ENCODE measurements at regions not wholly inside any gene's neighbourhood (a gene's known extent, or its start where the extent isn't known, plus 50 kb on each side); places are given as distances from the start of the nearest gene placed in this dataset.

- no peak for DNase-seq (ENCODE audit: low spot score in 2 of 2)
- intact Hi-C loops (cut with DNase I; ENCODE audit: low total_unique reads), result no loop called here
- no peak for TF ChIP-seq CTCF (IDR thresholded peaks at IDR 0.05)
- no peak overlapping the region for H3K4me3 ChIP-seq (ENCODE audit: low read depth, poor library complexity, severe bottlenecking)
- WGBS, 2 donors, result 73 to 76% methylated on average over 9 of the region's 9 CpGs
Observed at GRCh38 chr11:19306179-19306944, 65.6 kb upstream of the E2F8 start.

- 95 to 97% methylated on average over 1 of the region's 1 CpG for WGBS, 2 donors
- intact Hi-C loops (cut with DNase I; ENCODE audit: low total_unique reads), result no loop called here
- no peak for DNase-seq (ENCODE audit: low spot score in 2 of 2)
- no peak overlapping the region for H3K4me3 ChIP-seq (ENCODE audit: low read depth, poor library complexity, severe bottlenecking)
- TF ChIP-seq CTCF (IDR thresholded peaks at IDR 0.05) (no peak), POLR2A (IDR thresholded peaks at IDR 0.05) (no peak)
Observed at GRCh38 chr11:19301361-19301760, 60.6 kb upstream of the E2F8 start.

GRCh38 chr11:19294444-19294843 is 53.7 kb upstream of the E2F8 start:
- intact Hi-C loops (cut with DNase I; ENCODE audit: low total_unique reads), result no loop called here
- H3K4me3 ChIP-seq (ENCODE audit: low read depth, poor library complexity, severe bottlenecking), result no peak overlapping the region
- TF ChIP-seq POLR2A (IDR thresholded peaks at IDR 0.05) (no peak), CTCF (IDR thresholded peaks at IDR 0.05) (no peak)
- WGBS, 2 donors, result 80 to 83% methylated on average over 4 of the region's 4 CpGs
- no peak for DNase-seq (ENCODE audit: low spot score in 2 of 2)

DNA sequence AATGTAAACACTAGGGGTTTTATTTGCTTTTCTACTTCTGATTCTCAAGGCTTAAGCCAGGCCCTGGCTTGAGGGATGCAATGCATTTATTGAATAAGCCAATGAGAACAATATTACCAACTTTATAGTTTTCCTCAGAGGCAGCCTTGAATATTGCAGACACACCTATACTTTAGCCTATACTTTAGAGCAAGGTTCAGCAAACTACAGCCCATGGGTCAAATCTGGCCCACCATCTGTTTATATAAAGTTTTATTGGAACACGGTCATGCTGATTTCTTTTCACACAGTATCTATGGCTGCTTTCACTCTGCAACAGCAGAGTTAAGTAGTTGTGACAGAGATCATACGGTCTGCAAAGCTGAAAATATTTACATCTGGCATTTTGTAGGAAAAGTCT is 50.3 kb upstream of the E2F8 start:
- WGBS, 2 donors, result 65 to 70% methylated on average over 2 of the region's 2 CpGs

More for the DNA sequence above, 50.3 kb upstream of the E2F8 start:
- no peak overlapping the region for H3K4me3 ChIP-seq (ENCODE audit: low read depth, poor library complexity, severe bottlenecking)
- DNase-seq (ENCODE audit: low spot score in 2 of 2), result no peak
- intact Hi-C loops (cut with DNase I; ENCODE audit: low total_unique reads), result no loop called here
- TF ChIP-seq POLR2A (IDR thresholded peaks at IDR 0.05) (no peak), CTCF (IDR thresholded peaks at IDR 0.05) (no peak)

Small RNAs in the stretch of these regions (microRNA-seq; reads per million reads assigned to microRNA genes)
- gene MIR4486 (ENCODE audit: borderline number of aligned reads in 1 of 2, borderline replicate concordance in 2 of 2), result 0 reads per million in 2 donors
